Stomach (tissue), 4 donors: ENCODE measurements at regions not wholly inside any gene's neighbourhood (a gene's known extent, or its start where the extent isn't known, plus 50 kb on each side); places are given as distances from the start of the nearest gene placed in this dataset.

ENCODE experiments used
- EP300 ChIP-seq: sonication (generic); formaldehyde crosslinking; IDR thresholded peaks from one replicate; pipeline ENCODE4 v1.6.1; 2017; ENCODE audit warnings: antibody characterized with exemption
- POLR2A ChIP-seq, 4 donors: fragments of 450-650 bp; IDR thresholded peaks; one replicate each; pipeline ENCODE4 v1.6.1; 2016; ENCODE audit warnings: antibody characterized with exemption in 4 of 4, control low read depth in 2 of 4, mild to moderate bottlenecking in 1 of 4, moderate library complexity in 1 of 4
- POLR2AphosphoS5 ChIP-seq, 3 donors: sonication (generic); formaldehyde crosslinking; IDR thresholded peaks; one replicate each; pipeline ENCODE4 v1.6.1; 2016; ENCODE audit warnings: antibody characterized with exemption in 3 of 3
- TF ChIP-seq, protein P1 (sequence below), 7 experiments: fragments of 450-650 bp in 4 of 7; fragments of 200-600 bp in 3 of 7; sonication (generic) in 3 of 7; IDR thresholded peaks; one replicate each; pipeline ENCODE4 v1.5.1; 2016 to 2019; ENCODE audit warnings: antibody characterized with exemption in 7 of 7, control low read depth in 2 of 7, mild to moderate bottlenecking in 1 of 7

DNA sequence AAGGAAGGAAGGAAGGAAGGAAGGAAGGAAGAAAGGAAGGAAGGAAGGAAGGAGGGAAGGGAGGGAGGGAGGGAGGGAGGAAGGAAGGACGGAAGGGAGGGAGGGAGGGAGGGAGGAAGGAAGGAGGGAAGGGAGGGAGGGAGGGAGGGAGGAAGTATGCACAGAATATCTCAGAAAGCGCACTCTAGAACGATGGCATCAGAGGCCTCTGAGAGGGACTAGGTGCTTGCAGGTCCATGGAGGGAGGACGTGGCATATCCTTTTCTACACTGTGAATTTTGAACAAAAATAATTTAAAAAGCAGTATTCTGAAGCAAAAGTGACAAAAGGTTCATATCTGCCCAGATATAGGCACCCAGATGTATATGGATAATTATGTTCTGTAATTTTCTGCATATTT lies 65.5 kb downstream of the SYF2 start:
- TF ChIP-seq, protein P1, sequence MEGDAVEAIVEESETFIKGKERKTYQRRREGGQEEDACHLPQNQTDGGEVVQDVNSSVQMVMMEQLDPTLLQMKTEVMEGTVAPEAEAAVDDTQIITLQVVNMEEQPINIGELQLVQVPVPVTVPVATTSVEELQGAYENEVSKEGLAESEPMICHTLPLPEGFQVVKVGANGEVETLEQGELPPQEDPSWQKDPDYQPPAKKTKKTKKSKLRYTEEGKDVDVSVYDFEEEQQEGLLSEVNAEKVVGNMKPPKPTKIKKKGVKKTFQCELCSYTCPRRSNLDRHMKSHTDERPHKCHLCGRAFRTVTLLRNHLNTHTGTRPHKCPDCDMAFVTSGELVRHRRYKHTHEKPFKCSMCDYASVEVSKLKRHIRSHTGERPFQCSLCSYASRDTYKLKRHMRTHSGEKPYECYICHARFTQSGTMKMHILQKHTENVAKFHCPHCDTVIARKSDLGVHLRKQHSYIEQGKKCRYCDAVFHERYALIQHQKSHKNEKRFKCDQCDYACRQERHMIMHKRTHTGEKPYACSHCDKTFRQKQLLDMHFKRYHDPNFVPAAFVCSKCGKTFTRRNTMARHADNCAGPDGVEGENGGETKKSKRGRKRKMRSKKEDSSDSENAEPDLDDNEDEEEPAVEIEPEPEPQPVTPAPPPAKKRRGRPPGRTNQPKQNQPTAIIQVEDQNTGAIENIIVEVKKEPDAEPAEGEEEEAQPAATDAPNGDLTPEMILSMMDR (IDR thresholded peaks at IDR 0.05) = no peak
- no peak for TF ChIP-seq POLR2A (IDR thresholded peaks at IDR 0.05)
- TF ChIP-seq POLR2AphosphoS5 (IDR thresholded peaks at IDR 0.05) = no peak
- TF ChIP-seq EP300 = no peak
